Liver (tissue), 8 donors: ENCODE measurements at regions not wholly inside any gene's neighbourhood (a gene's known extent, or its start where the extent isn't known, plus 50 kb on each side); places are given as distances from the start of the nearest gene placed in this dataset.

ENCODE experiments used
- DNase-seq: peaks from one replicate; pipeline ENCODE4 v3.0.0-alpha.2; 2017; ENCODE audit warnings: low spot score
- H3K27ac ChIP-seq, 2 donors: one replicate each; pipeline ENCODE4 v1.7.0; 2013; ENCODE audit warnings: inconsistent platforms in 2 of 2, low read length in 2 of 2, control low read depth in 1 of 2, low read depth in 1 of 2, mild to moderate bottlenecking in 1 of 2
- H3K27me3 ChIP-seq, 4 donors: one replicate each; pipeline versions ENCODE4 v1.6.1 to v1.7.0; 2013; ENCODE audit warnings: low read length in 3 of 4, inconsistent platforms in 1 of 4, mild to moderate bottlenecking in 1 of 4, moderate library complexity in 1 of 4; ENCODE audit not compliant: control insufficient read depth in 4 of 4, insufficient read depth in 4 of 4
- H3K36me3 ChIP-seq, 4 donors: one replicate each; pipeline versions ENCODE4 v1.6.1 to v1.7.0; 2013; ENCODE audit warnings: low read length in 3 of 4, mild to moderate bottlenecking in 3 of 4, low read depth in 1 of 4, moderate library complexity in 1 of 4; ENCODE audit not compliant: control insufficient read depth in 4 of 4, insufficient read depth in 3 of 4
- H3K4me1 ChIP-seq, 4 donors: one replicate each; pipeline versions ENCODE4 v1.6.1 to v1.7.0; 2013; ENCODE audit warnings: low read length in 3 of 4, mild to moderate bottlenecking in 3 of 4, moderate library complexity in 1 of 4; ENCODE audit not compliant: control insufficient read depth in 4 of 4, insufficient read depth in 4 of 4
- H3K4me3 ChIP-seq, 3 donors: one replicate each; pipeline versions ENCODE4 v1.6.1 to v1.7.0; 2013; ENCODE audit warnings: low read length in 3 of 3, control low read depth in 1 of 3, low read depth in 1 of 3, mild to moderate bottlenecking in 1 of 3
- H3K9ac ChIP-seq, 2 donors: one replicate each; pipeline ENCODE4 v1.7.0; 2013; ENCODE audit warnings: low read length in 2 of 2, mild to moderate bottlenecking in 2 of 2, moderate library complexity in 2 of 2, control low read depth in 1 of 2, low read depth in 1 of 2
- H3K9me3 ChIP-seq, 4 donors: one replicate each; pipeline versions ENCODE4 v1.6.1 to v1.7.0; 2013; ENCODE audit warnings: low read length in 3 of 4; ENCODE audit not compliant: control insufficient read depth in 4 of 4
- ATF3 ChIP-seq: IDR thresholded peaks from 2 replicates; pipeline ENCODE4 v1.6.1; 2016; ENCODE audit warnings: antibody characterized with exemption
- EGR1 ChIP-seq, 2 donors: IDR thresholded peaks; 2 replicates each; pipeline ENCODE4 v1.6.1; 2016 to 2018; ENCODE audit warnings: antibody characterized with exemption in 2 of 2, low read depth in 2 of 2
- FOXA1 ChIP-seq: IDR thresholded peaks from 2 replicates; pipeline ENCODE4 v1.6.1; 2016; ENCODE audit warnings: antibody characterized with exemption
- FOXA2 ChIP-seq: IDR thresholded peaks from 2 replicates; pipeline ENCODE4 v1.6.1; 2016; ENCODE audit warnings: antibody characterized with exemption
- GABPA ChIP-seq, 2 donors: IDR thresholded peaks in 1 of 2; conservative IDR thresholded peaks in 1 of 2; 2 replicates each; pipeline ENCODE4 v1.6.1; 2016; ENCODE audit warnings: antibody characterized with exemption in 2 of 2, mild to moderate bottlenecking in 1 of 2, moderate library complexity in 1 of 2
- HNF4A ChIP-seq, 2 donors: conservative IDR thresholded peaks; 2 replicates each; pipeline ENCODE4 v1.6.1; 2016; ENCODE audit warnings: antibody characterized with exemption in 2 of 2, mild to moderate bottlenecking in 2 of 2
- JUND ChIP-seq, 2 donors: IDR thresholded peaks; 2 replicates each; pipeline ENCODE4 v1.6.1; 2016; ENCODE audit warnings: antibody characterized with exemption in 2 of 2
- NR2F2 ChIP-seq: IDR thresholded peaks from 2 replicates; pipeline ENCODE4 v1.6.1; 2016; ENCODE audit warnings: antibody characterized with exemption
- RAD21 ChIP-seq, 2 donors: IDR thresholded peaks; 2 replicates each; pipeline ENCODE4 v1.6.1; 2016; ENCODE audit warnings: antibody characterized with exemption in 2 of 2, mild to moderate bottlenecking in 2 of 2
- REST ChIP-seq: IDR thresholded peaks from 2 replicates; pipeline ENCODE4 v1.6.1; 2016; ENCODE audit warnings: antibody characterized with exemption, mild to moderate bottlenecking
- RXRA ChIP-seq, 2 donors: IDR thresholded peaks; 2 replicates each; pipeline ENCODE4 v1.6.1; 2017 to 2018; ENCODE audit warnings: antibody characterized with exemption in 2 of 2, mild to moderate bottlenecking in 1 of 2
- SP1 ChIP-seq: IDR thresholded peaks from 2 replicates; pipeline ENCODE4 v1.6.1; 2018; ENCODE audit warnings: antibody characterized with exemption, mild to moderate bottlenecking
- TAF1 ChIP-seq: conservative IDR thresholded peaks from 2 replicates; pipeline ENCODE4 v1.6.1; 2016; ENCODE audit warnings: antibody characterized with exemption, mild to moderate bottlenecking
- YY1 ChIP-seq: IDR thresholded peaks from 2 replicates; pipeline ENCODE4 v1.6.1; 2016; ENCODE audit warnings: antibody characterized with exemption, mild to moderate bottlenecking
- WGBS: extraction: QIAGEN DNeasy Blood & Tissue Kit; methylation state at CpG from one replicate; pipeline ENCODE4 v1.1.7; 2013; 5-methylcytosine and 5-hydroxymethylcytosine counted together
- TF ChIP-seq, protein P1 (sequence below): IDR thresholded peaks from 2 replicates; pipeline ENCODE4 v1.6.1; 2016; ENCODE audit warnings: antibody characterized with exemption
- TF ChIP-seq, protein P2 (sequence below): IDR thresholded peaks from 2 replicates; pipeline ENCODE4 v1.6.1; 2016; ENCODE audit warnings: antibody characterized with exemption
- TF ChIP-seq, protein P3 (sequence below): fragments of 150-350 bp; IDR thresholded peaks from 2 replicates; pipeline ENCODE4 v1.5.1; 2017; ENCODE audit warnings: improper control_type of control experiment, low read depth, low read length; ENCODE audit not compliant: missing input control
- donor health status: healthy.
- donor health status: healthy.
- donor health status: healthy.
- donor health status: healthy.
- donor health status: healthy.

DNA sequence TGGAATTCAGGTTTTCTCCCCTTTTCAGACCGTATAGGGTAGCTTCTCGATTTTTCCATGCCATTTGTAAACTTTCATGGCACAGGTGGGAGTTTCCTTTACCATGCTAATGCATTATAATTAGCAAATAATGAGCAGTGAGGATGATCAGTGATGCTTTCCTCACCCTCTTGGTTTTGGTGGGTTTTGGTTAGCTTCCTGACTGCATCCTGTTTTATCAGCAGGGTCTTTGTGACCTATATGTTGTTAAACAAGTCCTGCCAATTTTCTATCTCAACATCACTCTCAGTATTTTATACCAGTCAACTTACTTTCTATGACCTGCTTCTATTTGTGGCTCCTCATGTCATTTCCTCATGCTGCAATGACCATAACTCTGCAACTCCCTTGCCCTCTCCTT is 1345.1 kb downstream of the NCAM2 start:
- Histone ChIP-seq H3K4me3 (no peak overlapping the region), H3K9me3 (peaks cover 0 to 4% (median 0%) of the 10 kb centered on the region in 4 donors), H3K27ac (no peak overlapping the region), H3K36me3 (no peaks in the 10 kb centered on the region), H3K4me1 (no peaks in the 10 kb centered on the region), H3K9ac (no peak overlapping the region), H3K27me3 (no peaks in the 10 kb centered on the region)
- no peak for DNase-seq
- TF ChIP-seq SP1 (no peak), FOXA2 (no peak), REST (no peak), GABPA (IDR thresholded peaks at IDR 0.05 in 1 of 2, conservative IDR thresholded peaks at IDR 0.05 in 1 of 2) (no peak), RXRA (IDR thresholded peaks at IDR 0.05) (no peak), EGR1 (IDR thresholded peaks at IDR 0.05; ENCODE audit: low read depth in 2 of 2) (no peak)
- TF ChIP-seq, protein P1, sequence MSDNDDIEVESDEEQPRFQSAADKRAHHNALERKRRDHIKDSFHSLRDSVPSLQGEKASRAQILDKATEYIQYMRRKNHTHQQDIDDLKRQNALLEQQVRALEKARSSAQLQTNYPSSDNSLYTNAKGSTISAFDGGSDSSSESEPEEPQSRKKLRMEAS, result no peak
- TF ChIP-seq, protein P2, sequence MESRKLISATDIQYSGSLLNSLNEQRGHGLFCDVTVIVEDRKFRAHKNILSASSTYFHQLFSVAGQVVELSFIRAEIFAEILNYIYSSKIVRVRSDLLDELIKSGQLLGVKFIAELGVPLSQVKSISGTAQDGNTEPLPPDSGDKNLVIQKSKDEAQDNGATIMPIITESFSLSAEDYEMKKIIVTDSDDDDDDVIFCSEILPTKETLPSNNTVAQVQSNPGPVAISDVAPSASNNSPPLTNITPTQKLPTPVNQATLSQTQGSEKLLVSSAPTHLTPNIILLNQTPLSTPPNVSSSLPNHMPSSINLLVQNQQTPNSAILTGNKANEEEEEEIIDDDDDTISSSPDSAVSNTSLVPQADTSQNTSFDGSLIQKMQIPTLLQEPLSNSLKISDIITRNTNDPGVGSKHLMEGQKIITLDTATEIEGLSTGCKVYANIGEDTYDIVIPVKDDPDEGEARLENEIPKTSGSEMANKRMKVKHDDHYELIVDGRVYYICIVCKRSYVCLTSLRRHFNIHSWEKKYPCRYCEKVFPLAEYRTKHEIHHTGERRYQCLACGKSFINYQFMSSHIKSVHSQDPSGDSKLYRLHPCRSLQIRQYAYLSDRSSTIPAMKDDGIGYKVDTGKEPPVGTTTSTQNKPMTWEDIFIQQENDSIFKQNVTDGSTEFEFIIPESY, result no peak
- 57% methylated on average over 2 of the region's 2 CpGs for WGBS

DNA sequence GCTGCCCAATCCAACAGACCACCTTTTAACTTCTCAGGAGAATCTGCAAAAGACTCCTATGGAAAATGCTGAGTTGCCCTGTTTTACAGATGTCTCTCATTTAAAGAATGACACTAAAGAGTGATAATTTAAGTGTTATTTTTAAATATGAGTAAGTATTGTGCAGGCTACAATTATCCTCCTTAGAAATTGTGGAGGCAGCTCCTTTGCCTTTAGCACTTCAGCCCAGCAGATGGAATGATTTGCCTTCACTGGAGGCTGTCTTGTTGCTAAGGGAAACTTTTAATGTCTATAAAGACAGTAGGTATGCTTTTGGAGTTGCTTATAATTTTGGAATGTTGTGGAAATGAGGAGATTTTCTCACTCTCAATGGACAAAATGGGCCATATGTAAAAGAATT is 1345.5 kb downstream of the NCAM2 start:
- DNase-seq, result no peak

More for the DNA sequence above, 1345.5 kb downstream of the NCAM2 start:
- TF ChIP-seq YY1 (no peak), REST (no peak), RXRA (IDR thresholded peaks at IDR 0.05) (no peak), EGR1 (IDR thresholded peaks at IDR 0.05; ENCODE audit: low read depth in 2 of 2) (no peak), TAF1 (no peak), RAD21 (IDR thresholded peaks at IDR 0.05) (no peak), HNF4A (conservative IDR thresholded peaks at IDR 0.05) (no peak), ATF3 (no peak), FOXA1 (no peak), JUND (IDR thresholded peaks at IDR 0.05) (no peak), NR2F2 (no peak)
- TF ChIP-seq, protein P2, result no peak
- TF ChIP-seq, protein P3, sequence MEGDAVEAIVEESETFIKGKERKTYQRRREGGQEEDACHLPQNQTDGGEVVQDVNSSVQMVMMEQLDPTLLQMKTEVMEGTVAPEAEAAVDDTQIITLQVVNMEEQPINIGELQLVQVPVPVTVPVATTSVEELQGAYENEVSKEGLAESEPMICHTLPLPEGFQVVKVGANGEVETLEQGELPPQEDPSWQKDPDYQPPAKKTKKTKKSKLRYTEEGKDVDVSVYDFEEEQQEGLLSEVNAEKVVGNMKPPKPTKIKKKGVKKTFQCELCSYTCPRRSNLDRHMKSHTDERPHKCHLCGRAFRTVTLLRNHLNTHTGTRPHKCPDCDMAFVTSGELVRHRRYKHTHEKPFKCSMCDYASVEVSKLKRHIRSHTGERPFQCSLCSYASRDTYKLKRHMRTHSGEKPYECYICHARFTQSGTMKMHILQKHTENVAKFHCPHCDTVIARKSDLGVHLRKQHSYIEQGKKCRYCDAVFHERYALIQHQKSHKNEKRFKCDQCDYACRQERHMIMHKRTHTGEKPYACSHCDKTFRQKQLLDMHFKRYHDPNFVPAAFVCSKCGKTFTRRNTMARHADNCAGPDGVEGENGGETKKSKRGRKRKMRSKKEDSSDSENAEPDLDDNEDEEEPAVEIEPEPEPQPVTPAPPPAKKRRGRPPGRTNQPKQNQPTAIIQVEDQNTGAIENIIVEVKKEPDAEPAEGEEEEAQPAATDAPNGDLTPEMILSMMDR, result no peak
- TF ChIP-seq, protein P1, result no peak
- Histone ChIP-seq H3K27ac (no peak overlapping the region), H3K27me3 (no peaks in the 10 kb centered on the region), H3K36me3 (no peaks in the 10 kb centered on the region), H3K9me3 (peaks cover 0 to 4% (median 0%) of the 10 kb centered on the region in 4 donors), H3K4me3 (no peak overlapping the region), H3K4me1 (no peaks in the 10 kb centered on the region), H3K9ac (no peak overlapping the region)
